ENCODE measurements at regions not wholly inside any gene's neighbourhood (a gene's known extent, or its start where the extent isn't known, plus 50 kb on each side); places are given as distances from the start of the nearest gene placed in this dataset.

DNA sequence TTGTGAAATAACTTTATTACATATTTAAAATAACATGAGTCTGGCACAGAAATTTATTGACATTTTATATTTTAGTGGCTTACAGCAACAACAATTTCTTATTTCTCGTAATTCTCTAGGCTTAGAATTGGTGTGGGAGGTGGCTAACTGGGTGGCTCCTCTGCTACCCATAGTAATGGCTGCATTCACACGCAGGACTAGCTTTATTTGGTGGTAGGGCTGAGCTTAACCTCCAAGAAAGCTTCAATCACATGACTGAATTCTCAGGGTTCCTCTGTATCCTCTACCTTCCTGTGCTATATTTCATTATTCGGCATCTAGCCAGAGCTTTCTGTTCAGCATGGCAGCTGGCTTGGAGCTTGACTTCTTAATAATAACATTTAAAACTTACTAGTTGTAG, 138.8 kb downstream of the ZWINT start (continued):
- TF ChIP-seq SREBF1 (IDR thresholded peaks at IDR 0.05; ENCODE audit: low read length), result no peak

DNA sequence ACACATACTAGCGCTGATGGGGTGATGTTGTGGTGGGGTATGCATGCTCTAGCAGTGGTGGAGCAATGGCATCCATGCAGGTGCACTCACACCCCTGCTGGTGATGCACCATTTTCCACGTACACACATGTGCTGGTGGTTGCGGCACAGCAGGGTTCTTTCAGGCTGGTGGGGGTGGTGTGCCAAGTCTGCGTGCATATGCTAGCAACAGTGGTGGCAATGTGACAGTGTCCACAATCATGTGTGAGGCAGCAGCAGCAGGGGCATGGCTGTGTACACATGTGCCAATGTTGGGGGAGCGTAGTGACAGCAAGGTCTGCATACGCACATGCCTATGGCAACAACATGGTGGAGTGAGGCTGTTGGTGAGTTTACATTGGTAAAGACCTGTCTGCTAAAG, 148.1 kb downstream of the ZWINT start:
- intact Hi-C loops (cut with micrococcal nuclease; ENCODE audit: unreplicated experiment) (no loop called here), in situ Hi-C loops (cut with MboI) (no loop called here)
- ChIA-PET RAD21 (ENCODE audit: unreplicated experiment) (no interaction called here), SMC1A (ENCODE audit: uncharacterized antibody, unreplicated experiment) (interaction anchor here (0.7 kb wide), 1 partner anchor 55 kb away, joined by 3 read pairs; no protein-coding TSS in a partner anchor), CTCF (no interaction called here), POLR2A (no interaction called here)
- no TSS peak for BruUV-seq (replicated peaks)
- Histone ChIP-seq H3K27ac (ENCODE audit: control insufficient read depth, insufficient read depth) (no peak overlapping the region), H3K4me1 (ENCODE audit: control insufficient read depth, insufficient read depth, low read length) (no peaks in the 10 kb centered on the region), H2AFZ (ENCODE audit: control insufficient read depth, low read depth, low read length) (no peak overlapping the region), H3K9me3 (replicated peaks; ENCODE audit: control insufficient read depth, insufficient read depth, low read length) (no peaks in the 10 kb centered on the region), H3K9ac (ENCODE audit: control insufficient read depth, insufficient read depth, low read length) (no peak overlapping the region), H3K36me3 (ENCODE audit: control insufficient read depth in 2 of 2, insufficient read depth in 2 of 2, low read length in 1 of 2) (no peaks in the 10 kb centered on the region), H4K20me1 (ENCODE audit: control insufficient read depth, insufficient read depth) (no peaks in the 10 kb centered on the region), H3K4me2 (ENCODE audit: control insufficient read depth, insufficient read depth) (no peak overlapping the region), H3K27me3 (replicated peaks in 1 of 2; ENCODE audit: control insufficient read depth in 2 of 2, insufficient read depth in 2 of 2, low read length in 1 of 2) (no peaks in the 10 kb centered on the region), H3K79me2 (ENCODE audit: control insufficient read depth, insufficient read depth, low read length) (no peaks in the 10 kb centered on the region), H3K4me3 (no peak overlapping the region)
- ATAC-seq, result no peak
- DNase-seq (ENCODE audit: low read depth, low spot score), result no peak
- WGBS (ENCODE audit: insufficient coverage, insufficient replicate concordance, low lambda C conversion rate, missing lambda C conversion rate), result 58% methylated on average over 6 of the region's 6 CpGs
- TF ChIP-seq NR2C1 (IDR thresholded peaks at IDR 0.05), result no peak
- TF ChIP-seq PAX5 (IDR thresholded peaks at IDR 0.05; ENCODE audit: borderline replicate concordance, low read depth, low read length), result no peak
- TF ChIP-seq ETV6 (conservative IDR thresholded peaks at IDR 0.05 in 1 of 2, IDR thresholded peaks at IDR 0.05 in 1 of 2; ENCODE audit: borderline replicate concordance in 1 of 2, low read depth in 1 of 2), result no peak
- TF ChIP-seq KAT2A (conservative IDR thresholded peaks at IDR 0.05; ENCODE audit: control insufficient read depth, low read depth, low read length), result no peak
- TF ChIP-seq, protein P1, sequence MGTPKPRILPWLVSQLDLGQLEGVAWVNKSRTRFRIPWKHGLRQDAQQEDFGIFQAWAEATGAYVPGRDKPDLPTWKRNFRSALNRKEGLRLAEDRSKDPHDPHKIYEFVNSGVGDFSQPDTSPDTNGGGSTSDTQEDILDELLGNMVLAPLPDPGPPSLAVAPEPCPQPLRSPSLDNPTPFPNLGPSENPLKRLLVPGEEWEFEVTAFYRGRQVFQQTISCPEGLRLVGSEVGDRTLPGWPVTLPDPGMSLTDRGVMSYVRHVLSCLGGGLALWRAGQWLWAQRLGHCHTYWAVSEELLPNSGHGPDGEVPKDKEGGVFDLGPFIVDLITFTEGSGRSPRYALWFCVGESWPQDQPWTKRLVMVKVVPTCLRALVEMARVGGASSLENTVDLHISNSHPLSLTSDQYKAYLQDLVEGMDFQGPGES (IDR thresholded peaks at IDR 0.05), result no peak
- no peak for FAIRE-seq
